Activated T-cell treated with anti-CD3 and anti-CD28 coated beads, Interleukin-2, amount 50 U/mL, for 24 hours (primary cell): ENCODE measurements at regions not wholly inside any gene's neighbourhood (a gene's known extent, or its start where the extent isn't known, plus 50 kb on each side); places are given as distances from the start of the nearest gene placed in this dataset.

ENCODE experiments used
- DNase-seq: peaks from one replicate; pipeline ENCODE4 v3.0.0-alpha.2; 2020
- H3K27ac Mint-ChIP-seq: 2 replicates; pipeline ENCODE4 v1.8.0; 2020; ENCODE audit warnings: mild to moderate bottlenecking, mixed read lengths
- H3K27me3 Mint-ChIP-seq: 2 replicates; pipeline ENCODE4 v1.8.0; 2020; ENCODE audit warnings: mixed read lengths
- H3K36me3 Mint-ChIP-seq: 2 replicates; pipeline ENCODE4 v1.8.0; 2020; ENCODE audit warnings: low read depth, mixed read lengths
- H3K4me1 Mint-ChIP-seq: 2 replicates; pipeline ENCODE4 v1.8.0; 2020; ENCODE audit warnings: low read depth, mixed read lengths
- H3K4me3 Mint-ChIP-seq: 2 replicates; pipeline ENCODE4 v1.8.0; 2020; ENCODE audit warnings: mild to moderate bottlenecking, moderate library complexity, mixed read lengths
- H3K9me3 Mint-ChIP-seq: 2 replicates; pipeline ENCODE4 v1.8.0; 2020; ENCODE audit warnings: mixed read lengths

GRCh38 chr6:85172161-85172560, 277.7 kb upstream of the NT5E start:
- Mint-ChIP-seq H3K36me3 (no peaks in the 10 kb centered on the region), H3K27ac (no peak overlapping the region), H3K4me1 (no peaks in the 10 kb centered on the region), H3K4me3 (no peak overlapping the region), H3K27me3 (no peaks in the 10 kb centered on the region), H3K9me3 (peaks cover 11% of the 10 kb centered on the region)
- DNase-seq = no peak

- no peaks in the 10 kb centered on the region for H3K4me1 Mint-ChIP-seq
- DNase-seq = no peak
- H3K4me3 Mint-ChIP-seq = no peak overlapping the region
- H3K9me3 Mint-ChIP-seq = peaks cover 5% of the 10 kb centered on the region
- no peaks in the 10 kb centered on the region for H3K27me3 Mint-ChIP-seq
- no peaks in the 10 kb centered on the region for H3K36me3 Mint-ChIP-seq
- no peak overlapping the region for H3K27ac Mint-ChIP-seq
Observed at GRCh38 chr6:85169189-85169588, 280.7 kb upstream of the NT5E start.

GRCh38 chr6:85168146-85168545, 281.7 kb upstream of the NT5E start:
- H3K4me1 Mint-ChIP-seq = no peaks in the 10 kb centered on the region
- no peak for DNase-seq
- H3K27me3 Mint-ChIP-seq = no peaks in the 10 kb centered on the region
- H3K27ac Mint-ChIP-seq = no peak overlapping the region
- H3K4me3 Mint-ChIP-seq = no peak overlapping the region
- no peaks in the 10 kb centered on the region for H3K36me3 Mint-ChIP-seq
- H3K9me3 Mint-ChIP-seq = peaks cover under 1% of the 10 kb centered on the region

GRCh38 chr6:85166114-85166741, 283.7 kb upstream of the NT5E start:
- Mint-ChIP-seq H3K27ac (no peak overlapping the region), H3K9me3 (no peaks in the 10 kb centered on the region), H3K4me3 (no peak overlapping the region), H3K27me3 (no peaks in the 10 kb centered on the region), H3K4me1 (no peaks in the 10 kb centered on the region), H3K36me3 (no peaks in the 10 kb centered on the region)
- no peak for DNase-seq

GRCh38 chr6:85163156-85164080, 286.5 kb upstream of the NT5E start:
- DNase-seq = no peak
- H3K27ac Mint-ChIP-seq = no peak overlapping the region
- no peaks in the 10 kb centered on the region for H3K9me3 Mint-ChIP-seq
- H3K36me3 Mint-ChIP-seq = no peaks in the 10 kb centered on the region
- no peak overlapping the region for H3K4me3 Mint-ChIP-seq
- no peaks in the 10 kb centered on the region for H3K4me1 Mint-ChIP-seq
- no peaks in the 10 kb centered on the region for H3K27me3 Mint-ChIP-seq

GRCh38 chr6:85157311-85157710, 292.6 kb upstream of the NT5E start:
- no peak overlapping the region for H3K27ac Mint-ChIP-seq

GRCh38 chr6:85143676-85144075, 306.2 kb upstream of the NT5E start:
- H3K4me3 Mint-ChIP-seq = no peak overlapping the region
- peaks cover 11% of the 10 kb centered on the region for H3K9me3 Mint-ChIP-seq
- H3K36me3 Mint-ChIP-seq = no peaks in the 10 kb centered on the region
- H3K27ac Mint-ChIP-seq = no peak overlapping the region
- no peaks in the 10 kb centered on the region for H3K27me3 Mint-ChIP-seq
- no peak for DNase-seq
- H3K4me1 Mint-ChIP-seq = no peaks in the 10 kb centered on the region

More at GRCh38 chr6:85157311-85157710, 292.6 kb upstream of the NT5E start:
- no peaks in the 10 kb centered on the region for H3K36me3 Mint-ChIP-seq
- no peak overlapping the region for H3K4me3 Mint-ChIP-seq
- H3K9me3 Mint-ChIP-seq = peaks cover 3% of the 10 kb centered on the region
- no peak for DNase-seq
- H3K27me3 Mint-ChIP-seq = no peaks in the 10 kb centered on the region
- no peaks in the 10 kb centered on the region for H3K4me1 Mint-ChIP-seq

GRCh38 chr6:85137865-85138264, 312.0 kb upstream of the NT5E start:
- H3K36me3 Mint-ChIP-seq = no peaks in the 10 kb centered on the region
- no peak for DNase-seq
- H3K27ac Mint-ChIP-seq = no peak overlapping the region
- no peaks in the 10 kb centered on the region for H3K4me1 Mint-ChIP-seq
- H3K27me3 Mint-ChIP-seq = no peaks in the 10 kb centered on the region
- no peaks in the 10 kb centered on the region for H3K9me3 Mint-ChIP-seq
- H3K4me3 Mint-ChIP-seq = no peak overlapping the region

GRCh38 chr6:85136310-85136709, 313.6 kb upstream of the NT5E start:
- no peaks in the 10 kb centered on the region for H3K9me3 Mint-ChIP-seq
- H3K36me3 Mint-ChIP-seq = no peaks in the 10 kb centered on the region
- no peak overlapping the region for H3K4me3 Mint-ChIP-seq
- H3K4me1 Mint-ChIP-seq = no peaks in the 10 kb centered on the region
- no peak for DNase-seq
- no peak overlapping the region for H3K27ac Mint-ChIP-seq
- no peaks in the 10 kb centered on the region for H3K27me3 Mint-ChIP-seq

- Mint-ChIP-seq H3K4me1 (no peaks in the 10 kb centered on the region), H3K9me3 (no peaks in the 10 kb centered on the region), H3K27ac (no peak overlapping the region), H3K36me3 (no peaks in the 10 kb centered on the region), H3K4me3 (no peak overlapping the region), H3K27me3 (no peaks in the 10 kb centered on the region)
- no peak for DNase-seq
Observed at GRCh38 chr6:85135376-85136094, 314.3 kb upstream of the NT5E start.

- H3K27me3 Mint-ChIP-seq = no peaks in the 10 kb centered on the region
- no peaks in the 10 kb centered on the region for H3K36me3 Mint-ChIP-seq
- no peak overlapping the region for H3K4me3 Mint-ChIP-seq
- H3K4me1 Mint-ChIP-seq = no peaks in the 10 kb centered on the region
- H3K9me3 Mint-ChIP-seq = no peaks in the 10 kb centered on the region
- DNase-seq = no peak
- H3K27ac Mint-ChIP-seq = no peak overlapping the region
Observed at GRCh38 chr6:85134172-85134571, 315.7 kb upstream of the NT5E start.

GRCh38 chr6:85132091-85132490, 317.8 kb upstream of the NT5E start:
- Mint-ChIP-seq H3K27ac (no peak overlapping the region), H3K4me1 (no peaks in the 10 kb centered on the region), H3K36me3 (no peaks in the 10 kb centered on the region), H3K4me3 (no peak overlapping the region), H3K27me3 (no peaks in the 10 kb centered on the region), H3K9me3 (no peaks in the 10 kb centered on the region)
- DNase-seq = no peak

- no peaks in the 10 kb centered on the region for H3K9me3 Mint-ChIP-seq
- no peaks in the 10 kb centered on the region for H3K27me3 Mint-ChIP-seq
- no peak overlapping the region for H3K27ac Mint-ChIP-seq
- no peak for DNase-seq
- H3K4me1 Mint-ChIP-seq = no peaks in the 10 kb centered on the region
- H3K36me3 Mint-ChIP-seq = no peaks in the 10 kb centered on the region
- no peak overlapping the region for H3K4me3 Mint-ChIP-seq
Observed at GRCh38 chr6:85130743-85131142, 319.1 kb upstream of the NT5E start.

GRCh38 chr6:85129881-85130280, 320.0 kb upstream of the NT5E start:
- no peaks in the 10 kb centered on the region for H3K36me3 Mint-ChIP-seq
- no peak overlapping the region for H3K27ac Mint-ChIP-seq
- DNase-seq = no peak
- H3K4me1 Mint-ChIP-seq = no peaks in the 10 kb centered on the region
- no peak overlapping the region for H3K4me3 Mint-ChIP-seq
- no peaks in the 10 kb centered on the region for H3K9me3 Mint-ChIP-seq
- H3K27me3 Mint-ChIP-seq = no peaks in the 10 kb centered on the region

- Mint-ChIP-seq H3K9me3 (no peaks in the 10 kb centered on the region), H3K36me3 (no peaks in the 10 kb centered on the region), H3K27me3 (no peaks in the 10 kb centered on the region), H3K4me1 (no peaks in the 10 kb centered on the region), H3K4me3 (no peak overlapping the region), H3K27ac (no peak overlapping the region)
- DNase-seq = no peak
Observed at GRCh38 chr6:85128781-85129180, 321.1 kb upstream of the NT5E start.
